ENCODE measurements at regions not wholly inside any gene's neighbourhood (a gene's known extent, or its start where the extent isn't known, plus 50 kb on each side); places are given as distances from the start of the nearest gene placed in this dataset.

- ATAC-seq (replicated peaks) (no peak), DNase-seq (no peak)
- H3K27me3 Mint-ChIP-seq = no peaks in the 10 kb centered on the region
- H3K27ac Mint-ChIP-seq = no peak overlapping the region
- H3K9me3 Mint-ChIP-seq = peaks cover 0 to 4% of the 10 kb centered on the region in 2 donors
- H3K4me1 Mint-ChIP-seq = no peaks in the 10 kb centered on the region
- H3K4me3 Mint-ChIP-seq = no peak overlapping the region
- H3K36me3 Mint-ChIP-seq = no peaks in the 10 kb centered on the region
Measured at GRCh38 chr11:30719371-30719770, 133.2 kb upstream of the MPPED2 start.

GRCh38 chr11:30717641-30718040 is 131.5 kb upstream of the MPPED2 start:
- H3K27ac Mint-ChIP-seq = no peak overlapping the region
- H3K4me1 Mint-ChIP-seq = no peaks in the 10 kb centered on the region
- no peaks in the 10 kb centered on the region for H3K27me3 Mint-ChIP-seq
- peaks cover 0 to 4% of the 10 kb centered on the region in 2 donors for H3K9me3 Mint-ChIP-seq
- ATAC-seq (replicated peaks) = no peak
- no peak for DNase-seq
- no peaks in the 10 kb centered on the region for H3K36me3 Mint-ChIP-seq
- no peak overlapping the region for H3K4me3 Mint-ChIP-seq

- H3K27ac Mint-ChIP-seq = no peak overlapping the region
Measured at GRCh38 chr11:30717009-30717408, 130.9 kb upstream of the MPPED2 start.

GRCh38 chr11:30712749-30713148 is 126.6 kb upstream of the MPPED2 start:
- no peaks in the 10 kb centered on the region for H3K4me1 Mint-ChIP-seq
- H3K36me3 Mint-ChIP-seq = no peaks in the 10 kb centered on the region
- peaks cover 0 to 2% of the 10 kb centered on the region in 2 donors for H3K9me3 Mint-ChIP-seq
- DNase-seq (no peak), ATAC-seq (replicated peaks) (no peak)
- no peak overlapping the region for H3K4me3 Mint-ChIP-seq
- H3K27ac Mint-ChIP-seq = no peak overlapping the region
- no peaks in the 10 kb centered on the region for H3K27me3 Mint-ChIP-seq

More at GRCh38 chr11:30717009-30717408, 130.9 kb upstream of the MPPED2 start:
- Mint-ChIP-seq H3K4me1 (no peaks in the 10 kb centered on the region), H3K4me3 (no peak overlapping the region), H3K27me3 (no peaks in the 10 kb centered on the region), H3K9me3 (peaks cover 0 to 4% of the 10 kb centered on the region in 2 donors), H3K36me3 (no peaks in the 10 kb centered on the region)
- ATAC-seq (replicated peaks) (no peak), DNase-seq (no peak)

GRCh38 chr11:30710221-30710620 is 124.1 kb upstream of the MPPED2 start:
- Mint-ChIP-seq H3K9me3 (peaks cover 0 to 1% of the 10 kb centered on the region in 2 donors), H3K27me3 (no peaks in the 10 kb centered on the region), H3K4me1 (no peaks in the 10 kb centered on the region), H3K27ac (no peak overlapping the region), H3K4me3 (no peak overlapping the region), H3K36me3 (no peaks in the 10 kb centered on the region)
- DNase-seq (no peak), ATAC-seq (replicated peaks) (no peak)

- Mint-ChIP-seq H3K27me3 (no peaks in the 10 kb centered on the region), H3K4me3 (no peak overlapping the region), H3K9me3 (peaks cover 0 to 3% of the 10 kb centered on the region in 2 donors), H3K27ac (no peak overlapping the region), H3K36me3 (no peaks in the 10 kb centered on the region), H3K4me1 (no peaks in the 10 kb centered on the region)
- ATAC-seq (replicated peaks) = no peak
- DNase-seq = no peak
Measured at GRCh38 chr11:30707110-30707509, 121.0 kb upstream of the MPPED2 start.

- DNase-seq (no peak), ATAC-seq (replicated peaks) (no peak)
- H3K27me3 Mint-ChIP-seq = no peaks in the 10 kb centered on the region
- no peaks in the 10 kb centered on the region for H3K4me1 Mint-ChIP-seq
- no peak overlapping the region for H3K4me3 Mint-ChIP-seq
- H3K36me3 Mint-ChIP-seq = no peaks in the 10 kb centered on the region
- H3K9me3 Mint-ChIP-seq = peaks cover 0 to 3% of the 10 kb centered on the region in 2 donors
- no peak overlapping the region for H3K27ac Mint-ChIP-seq
Measured at GRCh38 chr11:30705913-30706675, 119.9 kb upstream of the MPPED2 start.

- H3K27me3 Mint-ChIP-seq = no peaks in the 10 kb centered on the region
- no peaks in the 10 kb centered on the region for H3K4me1 Mint-ChIP-seq
- no peak overlapping the region for H3K4me3 Mint-ChIP-seq
- ATAC-seq (replicated peaks) (no peak), DNase-seq (no peak)
- peaks cover 0 to 1% of the 10 kb centered on the region in 2 donors for H3K9me3 Mint-ChIP-seq
- H3K36me3 Mint-ChIP-seq = no peaks in the 10 kb centered on the region
- H3K27ac Mint-ChIP-seq = no peak overlapping the region
Measured at GRCh38 chr11:30698425-30698824, 112.3 kb upstream of the MPPED2 start.

- ATAC-seq (replicated peaks) (no peak), DNase-seq (no peak)
- H3K4me1 Mint-ChIP-seq = no peaks in the 10 kb centered on the region
- no peaks in the 10 kb centered on the region for H3K36me3 Mint-ChIP-seq
- no peak overlapping the region for H3K4me3 Mint-ChIP-seq
- H3K9me3 Mint-ChIP-seq = peaks cover 0 to 4% of the 10 kb centered on the region in 2 donors
- H3K27me3 Mint-ChIP-seq = no peaks in the 10 kb centered on the region
- no peak overlapping the region for H3K27ac Mint-ChIP-seq
Measured at GRCh38 chr11:30697032-30697431, 110.9 kb upstream of the MPPED2 start.

- no peak for ATAC-seq (replicated peaks)
- peaks cover 4 to 9% of the 10 kb centered on the region in 2 donors for H3K9me3 Mint-ChIP-seq
- peaks cover 0 to under 1% of the 10 kb centered on the region in 2 donors for H3K27me3 Mint-ChIP-seq
- H3K4me3 Mint-ChIP-seq = no peak overlapping the region
- H3K4me1 Mint-ChIP-seq = no peaks in the 10 kb centered on the region
- H3K36me3 Mint-ChIP-seq = no peaks in the 10 kb centered on the region
- no peak for DNase-seq
- no peak overlapping the region for H3K27ac Mint-ChIP-seq
Measured at GRCh38 chr11:30684772-30685171, 98.6 kb upstream of the MPPED2 start.

GRCh38 chr11:30683176-30683575 is 97.0 kb upstream of the MPPED2 start:
- Mint-ChIP-seq H3K4me1 (no peaks in the 10 kb centered on the region), H3K4me3 (no peak overlapping the region), H3K27ac (no peak overlapping the region), H3K9me3 (peaks cover 2 to 9% of the 10 kb centered on the region in 2 donors), H3K36me3 (no peaks in the 10 kb centered on the region), H3K27me3 (no peaks in the 10 kb centered on the region)
- ATAC-seq (replicated peaks) (no peak), DNase-seq (no peak)

- DNase-seq (no peak), ATAC-seq (replicated peaks) (peak; percentile 43 to 54)
- Mint-ChIP-seq H3K4me3 (no peak overlapping the region), H3K4me1 (no peaks in the 10 kb centered on the region), H3K36me3 (no peaks in the 10 kb centered on the region), H3K27me3 (peaks cover 0 to 11% of the 10 kb centered on the region in 2 donors), H3K9me3 (peaks cover 6 to 7% of the 10 kb centered on the region in 2 donors), H3K27ac (no peak overlapping the region)
Measured at GRCh38 chr11:30666817-30667216, 80.7 kb upstream of the MPPED2 start.

GRCh38 chr11:30665067-30665466 is 78.9 kb upstream of the MPPED2 start:
- H3K4me3 Mint-ChIP-seq = no peak overlapping the region
- no peak for DNase-seq
- peaks cover 6% of the 10 kb centered on the region in 2 donors for H3K9me3 Mint-ChIP-seq
- H3K4me1 Mint-ChIP-seq = no peaks in the 10 kb centered on the region
- no peak for ATAC-seq (replicated peaks)
- no peaks in the 10 kb centered on the region for H3K36me3 Mint-ChIP-seq
- H3K27me3 Mint-ChIP-seq = peaks cover 0 to 7% of the 10 kb centered on the region in 2 donors
- H3K27ac Mint-ChIP-seq = no peak overlapping the region

- ATAC-seq (replicated peaks) (peak in 1 of 2 donors; percentile 34), DNase-seq (no peak)
- Mint-ChIP-seq H3K36me3 (no peaks in the 10 kb centered on the region), H3K27me3 (no peaks in the 10 kb centered on the region), H3K9me3 (no peaks in the 10 kb centered on the region), H3K4me1 (peaks cover 0 to 5% of the 10 kb centered on the region in 2 donors), H3K4me3 (no peak overlapping the region), H3K27ac (no peak overlapping the region)
Measured at GRCh38 chr11:30653606-30654005, 67.5 kb upstream of the MPPED2 start.

GRCh38 chr11:30652801-30653200 is 66.6 kb upstream of the MPPED2 start:
- Mint-ChIP-seq H3K4me1 (peaks cover 0 to 5% of the 10 kb centered on the region in 2 donors), H3K4me3 (no peak overlapping the region), H3K27me3 (no peaks in the 10 kb centered on the region), H3K27ac (no peak overlapping the region), H3K36me3 (no peaks in the 10 kb centered on the region), H3K9me3 (no peaks in the 10 kb centered on the region)
- ATAC-seq (replicated peaks) = no peak
- no peak for DNase-seq

Measured in stimulated activated naive B cell treated with anti-CD40 and anti-IgM and Interleukin-4, amounts not matched to agents 10 μg/mL and 1 μg/mL and 100 μg/mL, for 72 hours (primary cell).